ENCODE measurements at regions not wholly inside any gene's neighbourhood (a gene's known extent, or its start where the extent isn't known, plus 50 kb on each side); places are given as distances from the start of the nearest gene placed in this dataset.

DNA sequence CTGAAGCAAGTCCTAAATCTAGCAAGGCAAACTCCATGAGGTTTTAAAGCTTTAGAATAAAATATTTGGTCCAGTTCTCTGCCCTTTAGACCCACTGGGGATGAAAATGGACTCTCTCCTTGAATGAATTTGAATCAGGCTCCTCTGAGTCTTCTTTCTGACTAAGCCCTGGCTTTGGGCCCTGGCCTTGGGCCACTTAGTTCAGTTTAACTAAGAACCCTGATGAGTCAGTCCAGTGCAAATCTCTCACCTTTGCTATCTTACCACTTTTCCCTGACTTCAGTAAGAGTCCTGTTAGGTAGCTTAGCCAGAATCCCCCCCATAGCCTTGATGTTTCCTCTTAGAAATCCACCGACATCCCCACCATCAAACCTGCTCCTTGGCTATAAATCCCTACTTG lies 427.5 kb downstream of the SNAPC1 start:
- dilution Hi-C loops (cut with MboI; ENCODE audit: extremely low pct_ligation_motif_present, low sequenced_read_pairs): no loop called here

DNA sequence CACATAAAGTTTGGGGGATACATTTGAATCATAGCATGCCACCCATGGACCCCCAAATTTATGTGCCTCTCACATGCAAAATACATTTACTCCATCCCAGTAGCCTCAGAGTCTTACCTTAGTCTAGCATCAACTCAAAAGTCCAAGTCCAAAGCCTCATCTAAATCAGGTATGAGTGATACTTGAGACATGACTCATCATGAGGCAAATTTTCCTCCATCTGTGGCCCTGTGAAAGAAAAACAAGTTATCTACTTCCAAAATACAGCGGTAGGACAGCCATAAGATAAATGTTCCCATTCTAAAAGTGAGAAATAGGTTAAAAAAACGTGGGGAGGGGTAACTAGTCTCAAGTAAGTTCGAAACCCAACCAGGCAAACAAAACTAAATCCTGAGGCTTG lies 444.2 kb downstream of the SNAPC1 start:
- TF ChIP-seq, protein P1, sequence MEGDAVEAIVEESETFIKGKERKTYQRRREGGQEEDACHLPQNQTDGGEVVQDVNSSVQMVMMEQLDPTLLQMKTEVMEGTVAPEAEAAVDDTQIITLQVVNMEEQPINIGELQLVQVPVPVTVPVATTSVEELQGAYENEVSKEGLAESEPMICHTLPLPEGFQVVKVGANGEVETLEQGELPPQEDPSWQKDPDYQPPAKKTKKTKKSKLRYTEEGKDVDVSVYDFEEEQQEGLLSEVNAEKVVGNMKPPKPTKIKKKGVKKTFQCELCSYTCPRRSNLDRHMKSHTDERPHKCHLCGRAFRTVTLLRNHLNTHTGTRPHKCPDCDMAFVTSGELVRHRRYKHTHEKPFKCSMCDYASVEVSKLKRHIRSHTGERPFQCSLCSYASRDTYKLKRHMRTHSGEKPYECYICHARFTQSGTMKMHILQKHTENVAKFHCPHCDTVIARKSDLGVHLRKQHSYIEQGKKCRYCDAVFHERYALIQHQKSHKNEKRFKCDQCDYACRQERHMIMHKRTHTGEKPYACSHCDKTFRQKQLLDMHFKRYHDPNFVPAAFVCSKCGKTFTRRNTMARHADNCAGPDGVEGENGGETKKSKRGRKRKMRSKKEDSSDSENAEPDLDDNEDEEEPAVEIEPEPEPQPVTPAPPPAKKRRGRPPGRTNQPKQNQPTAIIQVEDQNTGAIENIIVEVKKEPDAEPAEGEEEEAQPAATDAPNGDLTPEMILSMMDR (optimal IDR thresholded peaks at IDR 0.05 in 1 of 3, IDR thresholded peaks at IDR 0.05 in 1 of 3, conservative IDR thresholded peaks at IDR 0.05 in 1 of 3; ENCODE audit: extremely low read depth in 1 of 3, insufficient read depth in 2 of 3, low read length in 3 of 3): no peak
- no peak for TF ChIP-seq EZH2 (IDR thresholded peaks at IDR 0.05; ENCODE audit: low read length)
- Histone ChIP-seq H3K4me3 (ENCODE audit: control insufficient read depth in 2 of 3, extremely low read depth in 1 of 3, insufficient read depth in 2 of 3, low read depth in 1 of 3, low read length in 3 of 3) (no peak overlapping the region), H3K27ac (ENCODE audit: control insufficient read depth, insufficient read depth, low read length) (no peak overlapping the region), H3K4me2 (ENCODE audit: control insufficient read depth, extremely low read depth, insufficient read depth, low read depth, low read length) (no peak overlapping the region), H3K4me1 (ENCODE audit: control insufficient read depth, extremely low read depth, insufficient read depth, low read length) (peaks cover 19% of the 10 kb centered on the region), H3K36me3 (ENCODE audit: control insufficient read depth in 2 of 2, extremely low read depth in 1 of 2, insufficient read depth in 2 of 2, low read length in 2 of 2) (no peaks in the 10 kb centered on the region), H2AFZ (ENCODE audit: control insufficient read depth, low read length) (no peak overlapping the region), H3K79me2 (ENCODE audit: control insufficient read depth, insufficient read depth, low read length) (no peaks in the 10 kb centered on the region), H3K27me3 (ENCODE audit: control insufficient read depth, extremely low read depth, insufficient read depth, low read length) (no peaks in the 10 kb centered on the region), H3K9ac (ENCODE audit: control insufficient read depth, extremely low read depth, insufficient read depth, low read length) (no peak overlapping the region), H4K20me1 (ENCODE audit: control insufficient read depth, extremely low read depth, insufficient read depth, low read length) (no peaks in the 10 kb centered on the region), H3K9me1 (ENCODE audit: control insufficient read depth, extremely low read depth, insufficient read depth, low read length) (no peaks in the 10 kb centered on the region), H3K9me3 (ENCODE audit: control insufficient read depth, low read depth, low read length) (no peaks in the 10 kb centered on the region)
- DNase-seq (ENCODE audit: low read depth, low spot score) (no peak), FAIRE-seq (no peak)
- dilution Hi-C loops (cut with MboI; ENCODE audit: extremely low pct_ligation_motif_present, low sequenced_read_pairs): no loop called here

More for the DNA sequence above, 427.5 kb downstream of the SNAPC1 start:
- H3K79me2 ChIP-seq (ENCODE audit: control insufficient read depth, insufficient read depth, low read length): no peaks in the 10 kb centered on the region
- H3K9me1 ChIP-seq (ENCODE audit: control insufficient read depth, extremely low read depth, insufficient read depth, low read length): no peaks in the 10 kb centered on the region
- H3K4me2 ChIP-seq (ENCODE audit: control insufficient read depth, extremely low read depth, insufficient read depth, low read depth, low read length): no peak overlapping the region
- no peak for TF ChIP-seq EZH2 (IDR thresholded peaks at IDR 0.05; ENCODE audit: low read length)
- TF ChIP-seq, protein P1 (optimal IDR thresholded peaks at IDR 0.05 in 1 of 3, IDR thresholded peaks at IDR 0.05 in 1 of 3, conservative IDR thresholded peaks at IDR 0.05 in 1 of 3; ENCODE audit: extremely low read depth in 1 of 3, insufficient read depth in 2 of 3, low read length in 3 of 3): no peak
- H3K27me3 ChIP-seq (ENCODE audit: control insufficient read depth, extremely low read depth, insufficient read depth, low read length): no peaks in the 10 kb centered on the region
- no peak overlapping the region for H3K27ac ChIP-seq (ENCODE audit: control insufficient read depth, insufficient read depth, low read length)
- no peak for DNase-seq (ENCODE audit: low read depth, low spot score)
- no peaks in the 10 kb centered on the region for H3K36me3 ChIP-seq (ENCODE audit: control insufficient read depth in 2 of 2, extremely low read depth in 1 of 2, insufficient read depth in 2 of 2, low read length in 2 of 2)
- FAIRE-seq: no peak
- H2AFZ ChIP-seq (ENCODE audit: control insufficient read depth, low read length): no peak overlapping the region
- no peaks in the 10 kb centered on the region for H3K4me1 ChIP-seq (ENCODE audit: control insufficient read depth, extremely low read depth, insufficient read depth, low read length)
- H3K4me3 ChIP-seq (ENCODE audit: control insufficient read depth in 2 of 3, extremely low read depth in 1 of 3, insufficient read depth in 2 of 3, low read depth in 1 of 3, low read length in 3 of 3): no peak overlapping the region
- no peak overlapping the region for H3K9ac ChIP-seq (ENCODE audit: control insufficient read depth, extremely low read depth, insufficient read depth, low read length)
- no peaks in the 10 kb centered on the region for H4K20me1 ChIP-seq (ENCODE audit: control insufficient read depth, extremely low read depth, insufficient read depth, low read length)
- H3K9me3 ChIP-seq (ENCODE audit: control insufficient read depth, low read depth, low read length): no peaks in the 10 kb centered on the region

All from keratinocyte (primary cell).